NOMO-1 (cell line): ENCODE measurements at regions not wholly inside any gene's neighbourhood (a gene's known extent, or its start where the extent isn't known, plus 50 kb on each side); places are given as distances from the start of the nearest gene placed in this dataset.

Experiments
- DNase-seq, 2 experiments: peaks; one replicate each; lab custom pipeline; 2025; ENCODE audit not compliant: unreplicated experiment in 2 of 2; lab: John Stamatoyannopoulos, UW

GRCh38 chr3:132772252-132772651, 50.0 kb upstream of the NPHP3 start:
- DNase-seq = no peak
